ENCODE measurements at regions not wholly inside any gene's neighbourhood (a gene's known extent, or its start where the extent isn't known, plus 50 kb on each side); places are given as distances from the start of the nearest gene placed in this dataset.

GRCh38 chr2:146870691-146871090 is 974.1 kb upstream of the ACVR2A start:
- FAIRE-seq = no peak
- TF ChIP-seq, protein P1, sequence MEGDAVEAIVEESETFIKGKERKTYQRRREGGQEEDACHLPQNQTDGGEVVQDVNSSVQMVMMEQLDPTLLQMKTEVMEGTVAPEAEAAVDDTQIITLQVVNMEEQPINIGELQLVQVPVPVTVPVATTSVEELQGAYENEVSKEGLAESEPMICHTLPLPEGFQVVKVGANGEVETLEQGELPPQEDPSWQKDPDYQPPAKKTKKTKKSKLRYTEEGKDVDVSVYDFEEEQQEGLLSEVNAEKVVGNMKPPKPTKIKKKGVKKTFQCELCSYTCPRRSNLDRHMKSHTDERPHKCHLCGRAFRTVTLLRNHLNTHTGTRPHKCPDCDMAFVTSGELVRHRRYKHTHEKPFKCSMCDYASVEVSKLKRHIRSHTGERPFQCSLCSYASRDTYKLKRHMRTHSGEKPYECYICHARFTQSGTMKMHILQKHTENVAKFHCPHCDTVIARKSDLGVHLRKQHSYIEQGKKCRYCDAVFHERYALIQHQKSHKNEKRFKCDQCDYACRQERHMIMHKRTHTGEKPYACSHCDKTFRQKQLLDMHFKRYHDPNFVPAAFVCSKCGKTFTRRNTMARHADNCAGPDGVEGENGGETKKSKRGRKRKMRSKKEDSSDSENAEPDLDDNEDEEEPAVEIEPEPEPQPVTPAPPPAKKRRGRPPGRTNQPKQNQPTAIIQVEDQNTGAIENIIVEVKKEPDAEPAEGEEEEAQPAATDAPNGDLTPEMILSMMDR (IDR thresholded peaks at IDR 0.05; ENCODE audit: borderline replicate concordance, extremely low read depth, insufficient read depth) = no peak
- no peak overlapping the region for H3K27ac ChIP-seq (ENCODE audit: low read depth in 2 of 2, low read length in 2 of 2)
- no peaks in the 10 kb centered on the region for H3K9me3 ChIP-seq (ENCODE audit: control insufficient read depth in 2 of 3, insufficient read depth in 1 of 3, low read length in 3 of 3)
- DNase-seq = no peak
- no peak overlapping the region for H3K9ac ChIP-seq (ENCODE audit: low read length in 3 of 3)
- intact Hi-C loops (cut with DNase I) = no loop called here
- H3K4me3 ChIP-seq (ENCODE audit: low read length in 3 of 3) = no peak overlapping the region
- H3K4me1 ChIP-seq (ENCODE audit: control insufficient read depth in 2 of 3, insufficient read depth in 2 of 3, low read depth in 1 of 3, low read length in 3 of 3) = peaks cover 0 to 5% (median 0%) of the 10 kb centered on the region in 3 donors
- H3K36me3 ChIP-seq (ENCODE audit: control insufficient read depth in 2 of 3, insufficient read depth in 3 of 3, low read length in 3 of 3) = no peaks in the 10 kb centered on the region
- H3K27me3 ChIP-seq (ENCODE audit: control insufficient read depth, insufficient read depth, low read length) = no peaks in the 10 kb centered on the region

DNA sequence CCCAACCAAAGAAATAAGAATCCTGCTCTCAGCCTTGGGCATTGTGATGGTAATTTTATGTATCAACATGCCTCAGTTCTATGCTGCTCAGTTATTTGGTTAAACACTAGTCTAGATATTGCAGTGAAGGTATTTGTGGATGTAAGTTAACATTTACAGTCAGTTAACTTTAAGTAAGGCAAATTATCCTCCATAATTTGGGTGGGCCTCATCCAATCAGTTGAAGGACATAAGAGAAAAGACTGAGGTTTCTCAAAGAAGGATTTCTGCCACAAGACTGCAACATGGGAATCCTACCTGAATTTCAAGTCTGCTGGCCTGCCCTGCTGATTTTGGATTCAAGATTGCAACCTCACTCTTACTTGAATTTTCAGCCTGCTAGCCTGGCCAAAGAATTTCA is 975.5 kb upstream of the ACVR2A start:
- TF ChIP-seq, protein P1 (IDR thresholded peaks at IDR 0.05; ENCODE audit: borderline replicate concordance, extremely low read depth, insufficient read depth) = no peak
- peaks cover 0 to 5% (median 0%) of the 10 kb centered on the region in 3 donors for H3K4me1 ChIP-seq (ENCODE audit: control insufficient read depth in 2 of 3, insufficient read depth in 2 of 3, low read depth in 1 of 3, low read length in 3 of 3)
- FAIRE-seq (no peak), DNase-seq (no peak)
- no peak overlapping the region for H3K4me3 ChIP-seq (ENCODE audit: low read length in 3 of 3)
- H3K27me3 ChIP-seq (ENCODE audit: control insufficient read depth, insufficient read depth, low read length) = no peaks in the 10 kb centered on the region
- no peaks in the 10 kb centered on the region for H3K36me3 ChIP-seq (ENCODE audit: control insufficient read depth in 2 of 3, insufficient read depth in 3 of 3, low read length in 3 of 3)
- H3K9me3 ChIP-seq (ENCODE audit: control insufficient read depth in 2 of 3, insufficient read depth in 1 of 3, low read length in 3 of 3) = no peaks in the 10 kb centered on the region
- no peak overlapping the region for H3K9ac ChIP-seq (ENCODE audit: low read length in 3 of 3)
- no peak overlapping the region for H3K27ac ChIP-seq (ENCODE audit: low read depth in 2 of 2, low read length in 2 of 2)
- intact Hi-C loops (cut with DNase I) = no loop called here

DNA sequence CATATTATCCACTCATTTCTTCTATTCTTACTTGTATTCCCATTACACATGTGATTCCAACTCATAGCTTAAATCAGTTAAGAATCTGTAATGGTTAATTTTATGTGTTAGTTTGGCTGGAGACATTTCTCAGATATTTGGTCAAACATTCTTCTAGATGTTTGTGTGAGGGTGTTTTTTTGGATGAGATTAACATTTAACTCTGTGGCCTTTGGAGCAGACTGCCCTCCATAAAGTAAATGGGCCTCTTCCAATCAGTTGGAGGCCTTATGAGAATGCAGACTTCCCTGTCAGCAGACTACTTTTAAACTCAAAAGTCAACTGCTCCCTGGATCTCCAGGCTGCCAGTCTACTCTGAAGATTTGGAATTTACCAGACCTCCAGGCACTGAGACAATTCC is 976.8 kb upstream of the ACVR2A start:
- no peaks in the 10 kb centered on the region for H3K27me3 ChIP-seq (ENCODE audit: control insufficient read depth, insufficient read depth, low read length)
- TF ChIP-seq, protein P1 (IDR thresholded peaks at IDR 0.05; ENCODE audit: borderline replicate concordance, extremely low read depth, insufficient read depth) = no peak
- no peaks in the 10 kb centered on the region for H3K9me3 ChIP-seq (ENCODE audit: control insufficient read depth in 2 of 3, insufficient read depth in 1 of 3, low read length in 3 of 3)
- peaks cover 0 to 5% (median 0%) of the 10 kb centered on the region in 3 donors for H3K4me1 ChIP-seq (ENCODE audit: control insufficient read depth in 2 of 3, insufficient read depth in 2 of 3, low read depth in 1 of 3, low read length in 3 of 3)
- H3K4me3 ChIP-seq (ENCODE audit: low read length in 3 of 3) = no peak overlapping the region
- FAIRE-seq = no peak
- no peaks in the 10 kb centered on the region for H3K36me3 ChIP-seq (ENCODE audit: control insufficient read depth in 2 of 3, insufficient read depth in 3 of 3, low read length in 3 of 3)
- no peak for DNase-seq
- no peak overlapping the region for H3K27ac ChIP-seq (ENCODE audit: low read depth in 2 of 2, low read length in 2 of 2)
- intact Hi-C loops (cut with DNase I) = no loop called here
- H3K9ac ChIP-seq (ENCODE audit: low read length in 3 of 3) = no peak overlapping the region

DNA sequence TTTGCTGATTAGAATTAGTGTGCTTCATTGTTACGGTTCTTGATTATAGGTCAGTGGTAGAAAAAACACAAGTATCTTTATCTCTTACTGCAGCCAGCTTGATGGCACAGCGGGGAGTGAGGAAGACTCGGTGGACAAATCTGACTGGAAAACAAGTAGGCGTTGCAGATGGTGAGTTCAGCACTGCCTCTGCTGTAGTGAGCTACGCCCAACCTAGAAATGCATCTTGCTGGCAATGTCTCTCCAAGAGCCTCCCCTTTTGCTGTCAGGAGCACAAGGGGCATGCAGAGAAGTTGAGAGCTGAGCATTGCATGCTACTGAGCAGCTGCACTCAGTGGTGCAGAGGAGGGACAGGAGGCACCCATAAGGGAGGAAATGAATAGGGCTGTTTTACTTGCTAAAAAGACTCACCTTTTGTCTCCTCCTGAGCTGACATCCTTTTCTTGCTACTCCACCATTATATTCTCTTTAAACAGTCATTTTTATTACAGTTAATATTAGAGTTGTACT is 977.3 kb upstream of the ACVR2A start:
- Histone ChIP-seq H3K9me3 (ENCODE audit: control insufficient read depth in 2 of 3, insufficient read depth in 1 of 3, low read length in 3 of 3) (no peaks in the 10 kb centered on the region), H3K9ac (ENCODE audit: low read length in 3 of 3) (no peak overlapping the region), H3K27ac (ENCODE audit: low read depth in 2 of 2, low read length in 2 of 2) (no peak overlapping the region), H3K36me3 (ENCODE audit: control insufficient read depth in 2 of 3, insufficient read depth in 3 of 3, low read length in 3 of 3) (no peaks in the 10 kb centered on the region), H3K4me3 (ENCODE audit: low read length in 3 of 3) (no peak overlapping the region), H3K27me3 (ENCODE audit: control insufficient read depth, insufficient read depth, low read length) (no peaks in the 10 kb centered on the region), H3K4me1 (ENCODE audit: control insufficient read depth in 2 of 3, insufficient read depth in 2 of 3, low read depth in 1 of 3, low read length in 3 of 3) (peaks cover 0 to 5% (median 0%) of the 10 kb centered on the region in 3 donors)
- FAIRE-seq (no peak), DNase-seq (no peak)
- intact Hi-C loops (cut with DNase I) = no loop called here
- TF ChIP-seq, protein P1 (IDR thresholded peaks at IDR 0.05; ENCODE audit: borderline replicate concordance, extremely low read depth, insufficient read depth) = no peak

Measured in kidney (tissue), 13 donors.